HG02943 (cell line): ENCODE measurements at regions not wholly inside any gene's neighbourhood (a gene's known extent, or its start where the extent isn't known, plus 50 kb on each side); places are given as distances from the start of the nearest gene placed in this dataset.
"Not testable (repeated sequence)": the region's sequence is repeated elsewhere in the genome, so short reads cannot be mapped to it uniquely, and the experiment has no call there.

Experiments
- ATAC-seq: cut with Tn5 transposase; IDR thresholded peaks from one replicate; pipeline ENCODE4 v1.9.1; 2021; ENCODE audit warnings: mild to moderate bottlenecking, low read depth, moderate library complexity; ENCODE audit not compliant: unreplicated experiment

- ATAC-seq, result no peak
Observed at GRCh38 chr4:27986476-27986875, 1125.8 kb downstream of the STIM2 start.

DNA sequence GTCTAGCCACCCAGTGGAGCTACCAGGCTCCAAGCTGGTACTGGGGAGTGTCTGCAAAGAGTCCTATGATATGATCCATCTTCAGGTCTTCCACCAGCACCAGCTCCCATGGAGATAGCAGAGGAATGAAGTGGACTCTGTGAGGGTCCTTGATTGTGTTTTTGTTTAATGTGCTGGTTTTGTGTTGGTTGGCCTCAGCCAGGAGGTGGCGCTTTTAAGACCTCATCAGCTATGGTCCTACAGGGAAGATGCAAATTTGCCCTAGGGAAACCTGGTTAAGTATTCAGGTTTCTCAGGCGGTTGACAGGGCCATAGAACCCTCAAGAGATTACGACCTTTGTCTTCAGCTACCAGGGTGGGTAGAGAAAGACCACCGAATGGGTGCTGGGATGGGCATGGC, 1141.1 kb downstream of the STIM2 start:
- ATAC-seq, result no peak

- no peak for ATAC-seq
Observed at GRCh38 chr4:28004520-28004919, 1143.9 kb downstream of the STIM2 start.

- ATAC-seq, result no peak
Observed at GRCh38 chr4:28006021-28006420, 1145.4 kb downstream of the STIM2 start.

GRCh38 chr4:28007693-28008092, 1147.1 kb downstream of the STIM2 start:
- ATAC-seq, result no peak

- ATAC-seq, result no peak
Observed at GRCh38 chr4:28009541-28009940, 1148.9 kb downstream of the STIM2 start.

GRCh38 chr4:28010577-28011240, 1150.1 kb downstream of the STIM2 start:
- no peak for ATAC-seq

GRCh38 chr4:28014469-28014868, 1153.8 kb downstream of the STIM2 start:
- ATAC-seq, result no peak

DNA sequence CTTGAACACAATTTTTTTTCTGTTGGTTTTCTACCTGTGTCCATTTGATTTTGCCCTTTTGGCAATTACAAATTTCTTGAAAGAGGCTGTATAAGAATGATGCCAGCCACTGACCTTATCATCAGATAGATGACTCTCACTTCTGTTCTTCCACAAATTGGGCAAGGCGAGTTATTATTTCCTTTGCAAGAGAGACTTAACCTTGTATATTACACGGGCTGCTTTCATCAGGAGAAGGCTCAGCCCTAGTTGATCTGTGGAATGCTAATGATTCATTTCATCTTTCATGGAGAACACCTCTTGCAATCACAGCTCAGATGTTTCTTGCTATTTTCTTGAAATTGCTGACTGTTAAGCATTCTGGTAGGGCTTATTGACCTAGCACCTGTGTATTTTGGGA, 1155.4 kb downstream of the STIM2 start:
- ATAC-seq, result no peak

GRCh38 chr4:28038253-28038652, 1177.6 kb downstream of the STIM2 start:
- ATAC-seq, result not testable (repeated sequence)

- no peak for ATAC-seq
Observed at GRCh38 chr4:28062562-28062961, 1201.9 kb downstream of the STIM2 start.

- ATAC-seq, result no peak
Observed at GRCh38 chr4:28073860-28074555, 1213.4 kb downstream of the STIM2 start.

DNA sequence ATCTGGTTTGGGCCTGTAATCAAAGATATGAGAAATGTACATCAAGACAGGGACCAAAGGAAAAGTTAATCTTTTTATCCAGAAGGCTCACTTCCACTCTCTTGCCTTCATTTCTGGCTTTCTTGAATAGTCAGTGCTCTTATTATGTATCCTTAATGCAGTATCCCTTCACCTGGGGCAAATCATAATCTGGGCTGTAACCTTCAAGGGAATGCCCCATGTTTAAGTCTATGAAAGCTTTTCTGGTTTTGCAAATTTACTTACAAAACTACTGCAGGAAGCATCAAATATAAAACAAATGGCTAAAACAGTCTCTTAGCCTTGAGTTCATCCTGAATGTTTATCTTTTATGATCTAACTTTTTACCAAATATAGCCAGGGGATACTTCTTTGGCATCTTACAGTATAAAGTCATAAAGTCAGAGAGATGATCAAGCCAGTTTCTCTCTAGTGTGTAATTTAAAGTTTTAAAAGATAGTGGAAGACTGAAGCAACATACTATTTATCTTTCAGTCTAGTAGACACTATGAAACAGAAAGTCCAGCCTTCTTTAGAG, 1214.8 kb downstream of the STIM2 start:
- no peak for ATAC-seq

DNA sequence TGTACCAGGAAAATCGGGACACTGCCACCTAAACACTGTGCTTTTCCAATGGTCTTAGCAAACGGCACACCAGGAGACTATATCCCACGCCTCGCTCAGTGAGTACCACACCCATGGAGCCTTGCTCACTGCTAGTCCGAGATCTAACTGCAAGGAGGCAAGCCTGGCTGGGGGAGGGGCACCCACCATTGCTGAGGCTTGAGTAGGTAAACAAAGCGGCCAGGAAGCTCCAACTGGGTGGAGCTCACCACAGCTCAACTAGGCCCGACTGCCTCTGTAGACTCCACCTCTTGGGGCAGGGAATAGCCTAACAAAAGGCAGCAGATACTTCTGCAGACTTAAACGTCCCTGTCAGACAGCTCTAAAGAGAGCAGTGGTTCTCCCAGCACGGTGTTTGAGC, 1216.6 kb downstream of the STIM2 start:
- ATAC-seq, result not testable (repeated sequence)

DNA sequence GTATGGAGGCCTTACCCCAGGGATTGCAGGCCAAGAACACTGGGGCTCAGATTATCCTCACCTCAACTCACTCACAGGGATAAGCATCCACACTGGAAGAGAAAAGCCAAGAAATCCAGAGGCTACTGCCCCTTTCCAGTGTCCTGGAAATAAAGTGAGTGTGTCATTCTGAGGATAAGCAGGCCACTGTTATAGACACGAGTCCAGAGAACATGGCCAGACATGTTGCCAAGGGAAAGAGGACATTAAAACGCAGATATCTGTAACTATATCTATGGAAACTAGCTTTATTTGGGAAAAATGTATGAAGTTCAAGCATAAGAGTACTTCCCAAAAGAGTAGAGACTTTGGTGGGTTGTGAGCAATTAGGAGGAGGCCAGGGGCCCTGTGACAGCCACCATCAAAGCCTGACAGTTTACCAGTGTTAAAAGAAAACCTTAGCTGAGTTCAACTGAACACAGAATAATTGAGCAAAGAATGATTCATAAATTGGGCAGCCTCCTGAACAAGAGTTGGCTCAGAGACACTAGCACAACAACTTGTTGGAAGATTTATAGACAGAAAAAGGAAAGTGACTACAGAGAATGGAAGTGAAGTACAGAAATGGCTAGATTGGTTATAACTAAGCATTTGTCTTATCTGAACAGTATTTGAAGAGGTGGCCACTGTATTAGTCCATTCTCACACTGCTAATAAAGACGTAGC, 1222.2 kb downstream of the STIM2 start:
- no peak for ATAC-seq

DNA sequence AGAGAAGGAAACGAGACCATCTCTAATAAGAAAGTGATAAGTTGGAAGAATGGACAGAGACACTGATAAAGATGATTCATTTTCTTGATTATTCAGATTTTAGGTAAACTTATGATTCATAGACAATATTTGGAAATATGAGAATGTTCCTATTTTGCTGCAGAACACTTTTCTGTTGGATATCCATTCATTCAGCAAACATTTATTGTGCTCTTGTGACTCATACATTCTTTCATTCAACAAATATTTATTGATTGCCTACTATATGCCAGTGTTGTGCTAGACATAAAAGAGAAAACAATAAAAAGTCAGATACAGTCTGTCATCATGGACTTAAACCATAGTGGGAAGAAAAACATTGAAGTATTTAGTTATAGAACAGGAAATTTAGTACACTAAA, 1232.0 kb downstream of the STIM2 start:
- ATAC-seq, result no peak

DNA sequence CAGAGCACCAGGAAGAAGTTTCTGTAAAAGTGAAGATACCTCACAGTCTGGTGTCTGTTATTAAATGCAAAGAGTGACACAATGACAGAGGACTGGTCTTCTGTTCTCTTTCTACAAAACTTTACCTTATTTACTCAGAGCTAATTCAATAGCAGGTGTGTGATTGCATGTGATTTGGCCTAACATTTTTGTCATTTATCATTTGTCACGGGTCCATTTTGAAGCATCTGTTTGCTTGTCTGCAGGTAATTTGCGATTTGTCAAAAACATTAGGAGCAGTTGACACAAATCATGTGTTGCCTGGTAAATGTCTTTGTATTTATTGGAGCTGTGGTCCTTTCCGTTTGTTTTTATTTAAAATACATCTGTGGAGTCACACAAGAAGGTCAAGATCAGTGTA, 1232.4 kb downstream of the STIM2 start:
- no peak for ATAC-seq

DNA sequence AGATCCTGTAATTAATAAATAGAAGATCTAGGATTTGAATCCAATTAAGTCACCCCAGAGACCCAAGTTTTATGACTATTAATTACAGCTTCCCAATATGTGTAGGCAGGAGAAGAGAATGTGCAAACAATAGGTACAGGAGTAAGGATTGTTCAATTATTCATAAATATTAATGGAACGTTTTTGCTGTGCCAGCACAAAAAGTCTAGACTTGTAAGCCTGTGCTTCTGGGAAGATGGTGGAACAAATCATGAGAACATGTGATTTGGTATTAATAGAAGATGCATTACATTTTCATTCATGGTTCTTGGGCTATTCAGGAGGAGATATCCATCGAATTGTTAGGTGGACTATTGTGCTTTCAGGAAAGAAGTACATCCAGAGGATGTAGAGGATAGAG, 1240.9 kb downstream of the STIM2 start:
- ATAC-seq, result no peak

DNA sequence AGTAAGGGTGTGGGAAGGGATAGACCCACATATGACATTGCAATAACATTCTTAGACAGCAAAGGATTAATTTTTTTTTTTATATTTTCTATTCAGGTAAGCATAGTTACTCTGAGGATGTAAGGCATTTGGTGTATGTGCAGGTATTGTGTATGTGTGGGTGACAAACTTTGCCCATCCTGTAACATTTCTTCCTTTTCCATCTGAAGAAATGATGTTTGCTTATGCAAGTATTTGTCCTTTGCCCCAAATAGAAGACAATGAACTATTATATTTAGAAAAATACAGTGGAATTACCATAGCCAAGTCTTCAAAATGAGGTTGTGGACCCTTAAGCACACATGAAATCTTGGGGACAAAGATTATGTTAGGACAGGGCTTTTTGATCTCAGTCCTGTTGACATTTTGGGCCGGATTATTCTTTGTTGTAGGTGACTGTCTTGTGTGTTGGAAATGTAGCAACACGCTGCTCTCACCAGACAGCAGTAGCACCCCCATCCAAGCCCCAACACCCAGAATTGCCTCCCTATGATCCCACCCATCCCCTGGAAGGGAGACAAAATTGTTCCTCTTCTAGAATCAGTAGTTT, 1244.7 kb downstream of the STIM2 start:
- ATAC-seq, result no peak

DNA sequence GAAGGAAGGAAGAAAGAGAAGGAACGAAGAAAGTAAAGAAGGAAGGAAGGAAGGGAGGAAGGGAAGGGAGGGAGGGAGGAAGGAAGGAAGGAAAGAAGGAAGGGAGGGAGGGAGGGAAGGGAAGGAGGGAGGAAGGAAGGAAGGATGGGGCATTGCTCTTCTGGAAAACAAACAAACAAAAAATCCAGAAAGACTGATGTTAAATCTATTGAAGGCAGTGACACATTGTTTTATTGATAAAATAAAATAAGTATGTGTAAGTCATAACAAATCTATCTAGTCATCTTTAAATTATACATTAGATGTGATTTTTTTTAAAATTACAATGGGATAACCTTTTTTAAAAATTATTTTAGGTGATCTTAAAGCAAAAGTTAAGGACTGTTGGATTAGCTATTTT, 1245.5 kb downstream of the STIM2 start:
- ATAC-seq, result no peak

GRCh38 chr4:28109801-28110200, 1249.2 kb downstream of the STIM2 start:
- ATAC-seq, result no peak
